OCI-LY7 (cell line): ENCODE measurements at regions not wholly inside any gene's neighbourhood (a gene's known extent, or its start where the extent isn't known, plus 50 kb on each side); places are given as distances from the start of the nearest gene placed in this dataset.

ENCODE experiments used
- BruUV-seq: library from RNA; stranded (reverse); fragments of 400-500 nt; replicated peaks from 2 replicates; lab custom pipeline; 2021; lab: Mats Ljungman, UMichigan
- CTCF ChIA-PET: fragments of 300-600 bp; sonication (Branson Sonifier 250); formaldehyde crosslinking; loops from one replicate; lab custom pipeline; 2022; ENCODE audit warnings: antibody characterized with exemption; ENCODE audit not compliant: unreplicated experiment; lab: Charles Lee
- POLR2A ChIA-PET: fragments of 300-600 bp; sonication (Branson Sonifier 250); formaldehyde crosslinking; loops from one replicate; lab custom pipeline; 2022; ENCODE audit warnings: antibody characterized with exemption; lab: Charles Lee
- DNase-seq: peaks from one replicate; pipeline ENCODE4 v3.0.0-alpha.2; 2015; ENCODE audit warnings: low spot score
- H2AFZ ChIP-seq: fragments of 200-600 bp; sonication (generic), shearing (Covaris generic); 2 replicates; pipeline ENCODE4 v1.6.1; 2014; ENCODE audit warnings: mild to moderate bottlenecking, antibody characterized with exemption, low read length, moderate library complexity
- H3K27ac ChIP-seq: fragments of 200-600 bp; sonication (generic); 2 replicates; pipeline ENCODE4 v1.5.1; 2014; ENCODE audit warnings: mixed run types, low read depth, mild to moderate bottlenecking, moderate library complexity, low read length, inconsistent platforms; ENCODE audit not compliant: poor library complexity, severe bottlenecking
- H3K36me3 ChIP-seq: fragments of 200-600 bp; sonication (generic); 2 replicates; pipeline ENCODE4 v1.6.1; 2014; ENCODE audit warnings: mild to moderate bottlenecking, antibody characterized with exemption, low read length, moderate library complexity, mixed read lengths; ENCODE audit not compliant: insufficient read depth
- H3K4me1 ChIP-seq: fragments of 200-600 bp; sonication (generic); 2 replicates; pipeline ENCODE4 v1.5.1; 2014; ENCODE audit warnings: mild to moderate bottlenecking, low read length; ENCODE audit not compliant: insufficient read depth, poor library complexity, severe bottlenecking
- H3K4me2 ChIP-seq: fragments of 200-600 bp; sonication (generic); 2 replicates; pipeline ENCODE4 v1.6.1; 2014; ENCODE audit warnings: mild to moderate bottlenecking, low read length
- H3K4me3 ChIP-seq: fragments of 200-600 bp; sonication (generic); 2 replicates; pipeline ENCODE4 v1.5.1; 2014; ENCODE audit warnings: mild to moderate bottlenecking, low read depth, low read length; ENCODE audit not compliant: poor library complexity, severe bottlenecking
- H3K79me2 ChIP-seq: fragments of 200-600 bp; sonication (generic); 2 replicates; pipeline ENCODE4 v1.6.1; 2016; ENCODE audit warnings: low read depth, mild to moderate bottlenecking, low read length, moderate library complexity, mixed read lengths; ENCODE audit not compliant: insufficient read depth
- H3K9me2 ChIP-seq: fragments of 200-600 bp; sonication (generic); 2 replicates; pipeline ENCODE4 v1.6.1; 2016; ENCODE audit warnings: mild to moderate bottlenecking, low read length, mixed read lengths; ENCODE audit not compliant: insufficient read depth
- H3K9me3 ChIP-seq: fragments of 200-600 bp; sonication (generic); 2 replicates; pipeline ENCODE4 v1.6.1; 2014; ENCODE audit warnings: mild to moderate bottlenecking, mixed run types, low read length, mixed read lengths
- H4K20me1 ChIP-seq: fragments of 200-600 bp; sonication (generic); 2 replicates; pipeline ENCODE4 v1.6.1; 2014; ENCODE audit warnings: mild to moderate bottlenecking, antibody characterized with exemption, low read length, moderate library complexity, mixed read lengths; ENCODE audit not compliant: insufficient read depth
- CTCF ChIP-seq: fragments of 200-600 bp; sonication (generic); conservative IDR thresholded peaks from 2 replicates; pipeline ENCODE4 v1.5.1; 2014; ENCODE audit warnings: mild to moderate bottlenecking, antibody characterized with exemption, low read length, moderate library complexity, mixed read lengths
- EZH2phosphoT487 ChIP-seq: fragments of 200-600 bp; sonication (generic); IDR thresholded peaks from 2 replicates; pipeline ENCODE4 v1.6.1; 2018; ENCODE audit warnings: low read depth, borderline replicate concordance, mild to moderate bottlenecking, mixed run types, antibody characterized with exemption, low read length, moderate library complexity, mixed read lengths
- intact Hi-C: fragments of 100-400 bp; cut with micrococcal nuclease; formaldehyde crosslinking; loops from one replicate; pipeline ENCODE4 v1.10.0; 2022; ENCODE audit not compliant: unreplicated experiment

DNA sequence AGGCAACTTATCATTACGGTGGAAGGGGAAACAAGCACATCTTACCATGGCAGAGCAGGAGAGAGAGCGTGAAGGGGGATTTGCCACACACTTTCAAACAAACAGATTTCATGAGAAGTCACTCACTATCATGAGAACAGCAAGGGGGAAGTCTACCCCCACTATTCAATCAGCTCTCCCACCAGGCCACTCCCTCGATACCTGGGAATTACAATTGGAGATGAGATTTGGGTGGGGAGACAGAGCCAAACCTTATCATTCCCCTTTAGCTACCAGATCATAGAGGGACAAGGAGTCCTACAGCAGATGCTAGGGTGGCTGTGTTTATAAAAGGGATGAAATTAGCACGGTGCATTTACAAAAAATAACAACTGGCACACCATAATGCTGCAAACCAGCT, 2149.4 kb upstream of the ACO1 start:
- Histone ChIP-seq H2AFZ (no peak overlapping the region), H3K4me1 (no peaks in the 10 kb centered on the region), H3K9me3 (no peaks in the 10 kb centered on the region), H3K36me3 (no peaks in the 10 kb centered on the region), H3K79me2 (no peaks in the 10 kb centered on the region), H3K9me2 (no peaks in the 10 kb centered on the region), H4K20me1 (no peaks in the 10 kb centered on the region), H3K27ac (no peak overlapping the region), H3K4me2 (no peak overlapping the region), H3K4me3 (no peak overlapping the region)
- POLR2A ChIA-PET, result no interaction called here
- intact Hi-C loops, result no loop called here
- CTCF ChIA-PET, result no interaction called here
- DNase-seq, result no peak
- TF ChIP-seq EZH2phosphoT487 (no peak), CTCF (no peak)
- no TSS peak for BruUV-seq

DNA sequence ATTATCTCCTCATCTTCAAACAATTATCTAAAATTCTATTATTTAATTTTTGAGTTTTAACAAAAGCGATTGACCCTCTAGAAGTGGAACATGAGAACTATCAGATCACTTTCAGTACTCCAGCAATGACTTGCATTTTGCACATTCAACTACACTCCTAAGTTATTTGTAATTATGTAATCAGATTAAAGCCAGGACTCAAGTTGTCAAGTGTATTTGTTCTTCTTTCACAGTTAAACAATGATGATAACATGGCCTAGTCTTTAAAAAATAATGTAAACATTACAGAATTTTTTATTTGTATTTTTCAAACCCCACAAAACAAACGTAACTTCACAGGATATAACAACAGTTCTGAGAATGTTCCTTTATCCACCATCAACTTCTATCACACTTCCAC, 2148.9 kb upstream of the ACO1 start:
- H3K4me1 ChIP-seq, result no peaks in the 10 kb centered on the region
- H3K4me3 ChIP-seq, result no peak overlapping the region
- CTCF ChIA-PET, result no interaction called here
- H3K9me3 ChIP-seq, result no peaks in the 10 kb centered on the region
- POLR2A ChIA-PET, result no interaction called here
- intact Hi-C loops, result no loop called here
- H3K4me2 ChIP-seq, result no peak overlapping the region
- no peak overlapping the region for H2AFZ ChIP-seq
- TF ChIP-seq EZH2phosphoT487 (no peak), CTCF (no peak)
- H3K9me2 ChIP-seq, result no peaks in the 10 kb centered on the region
- no peaks in the 10 kb centered on the region for H3K79me2 ChIP-seq
- no peak for DNase-seq
- H4K20me1 ChIP-seq, result no peaks in the 10 kb centered on the region
- no TSS peak for BruUV-seq
- H3K36me3 ChIP-seq, result no peaks in the 10 kb centered on the region
- H3K27ac ChIP-seq, result no peak overlapping the region

DNA sequence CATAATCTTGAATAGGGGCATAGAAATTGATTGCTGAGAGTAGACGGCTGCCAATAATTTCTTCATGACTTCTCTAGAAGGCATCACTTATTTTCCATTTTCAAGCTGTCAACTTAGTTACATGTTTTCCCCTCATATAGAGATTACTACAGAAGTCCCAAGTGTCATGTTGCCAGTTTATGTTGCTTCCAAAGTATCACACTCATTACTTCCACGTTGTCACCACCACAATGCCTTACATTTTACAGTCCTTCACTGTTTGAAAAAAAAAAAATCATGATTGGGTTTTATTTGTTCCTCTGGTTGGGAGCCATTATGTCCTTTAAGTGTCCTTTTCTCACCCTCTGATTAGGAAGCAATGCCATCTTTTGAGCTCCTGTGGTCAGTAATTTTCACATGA, 2144.6 kb upstream of the ACO1 start:
- no peak overlapping the region for H3K4me3 ChIP-seq
- TF ChIP-seq CTCF (no peak), EZH2phosphoT487 (no peak)
- no TSS peak for BruUV-seq
- no peaks in the 10 kb centered on the region for H4K20me1 ChIP-seq
- no peaks in the 10 kb centered on the region for H3K4me1 ChIP-seq
- H2AFZ ChIP-seq, result no peak overlapping the region
- no peak for DNase-seq
- no peak overlapping the region for H3K4me2 ChIP-seq
- H3K9me2 ChIP-seq, result no peaks in the 10 kb centered on the region
- intact Hi-C loops, result no loop called here
- no peak overlapping the region for H3K27ac ChIP-seq
- H3K9me3 ChIP-seq, result no peaks in the 10 kb centered on the region
- no peaks in the 10 kb centered on the region for H3K79me2 ChIP-seq
- no peaks in the 10 kb centered on the region for H3K36me3 ChIP-seq
- POLR2A ChIA-PET, result no interaction called here
- CTCF ChIA-PET, result no interaction called here
